Mucosa of descending colon (tissue), 3 donors: ENCODE measurements at regions not wholly inside any gene's neighbourhood (a gene's known extent, or its start where the extent isn't known, plus 50 kb on each side); places are given as distances from the start of the nearest gene placed in this dataset.
A peak's percentile ranks its signal among the peaks of the same experiment; 100 is the strongest.

Experiments used
- ATAC-seq: fragments of 200-7000 bp; cut with Tn5 transposase; one replicate; pipeline ENCODE4 v1.9.1; 2020; ENCODE audit warnings: mild to moderate bottlenecking, moderate library complexity
- DNase-seq, 3 donors: peaks; one replicate each; pipeline ENCODE4 v3.0.0-alpha.2; 2020
- H3K36me3 ChIP-seq: fragments of 200-600 bp; one replicate; pipeline ENCODE4 v1.8.0; 2021; ENCODE audit warnings: low read depth, mild to moderate bottlenecking
- H3K4me1 ChIP-seq: fragments of 200-600 bp; one replicate; pipeline ENCODE4 v1.8.0; 2021; ENCODE audit warnings: low read depth, mild to moderate bottlenecking
- H3K4me3 ChIP-seq: fragments of 200-600 bp; one replicate; pipeline ENCODE4 v1.8.0; 2021; ENCODE audit warnings: mild to moderate bottlenecking
- H3K9me3 ChIP-seq: fragments of 200-600 bp; one replicate; pipeline ENCODE4 v1.8.0; 2021; ENCODE audit warnings: mild to moderate bottlenecking
- CTCF ChIP-seq: fragments of 200-600 bp; IDR thresholded peaks from one replicate; pipeline ENCODE4 v1.8.0; 2022; ENCODE audit warnings: antibody characterized with exemption, mild to moderate bottlenecking
- intact Hi-C, 2 donors: fragments of 100-400 bp; cut with DNase I in 1 of 2; cut with micrococcal nuclease in 1 of 2; formaldehyde crosslinking; loops; one replicate each; pipeline versions ENCODE4 v1.11.0 to v1.11.1; 2022; cut with DNase I, micrococcal nuclease
- donor health status: DM: no; HTN: no; CAD: no; lungs with moderate emphysema.
- donor health status: DM: no; HTN: no; CAD: no.
- donor health status: DM: no; HTN: yes; CAD: no.

DNA sequence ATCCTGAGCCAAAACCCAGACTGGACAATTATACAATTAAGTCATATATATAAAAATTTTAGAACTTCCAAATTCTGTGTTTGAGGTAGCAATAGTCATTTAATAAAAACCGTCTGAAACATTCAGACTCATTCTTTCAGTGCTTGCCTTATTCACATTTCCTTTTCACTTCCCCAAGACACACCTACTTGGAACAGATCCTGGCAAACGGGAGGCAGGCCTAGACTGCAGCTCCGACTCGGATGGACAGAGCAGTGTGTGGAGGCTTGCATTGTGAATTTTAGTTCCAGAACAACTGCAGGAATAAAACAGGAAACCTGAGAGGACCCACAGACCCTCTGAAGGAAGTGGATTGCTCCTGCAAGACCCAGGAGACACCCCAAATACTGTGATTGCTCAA lies 341.4 kb downstream of the CNTN3 start:
- H3K4me3 ChIP-seq: no peak overlapping the region
- H3K4me1 ChIP-seq: no peaks in the 10 kb centered on the region
- H3K36me3 ChIP-seq: no peaks in the 10 kb centered on the region
- intact Hi-C loops: no loop called here
- no peak for TF ChIP-seq CTCF
- DNase-seq: peak in 2 of 3 donors; percentile 37 to 57
- H3K9me3 ChIP-seq: no peaks in the 10 kb centered on the region
- peak; percentile 90 for ATAC-seq

- no peaks in the 10 kb centered on the region for H3K36me3 ChIP-seq
- no peaks in the 10 kb centered on the region for H3K4me1 ChIP-seq
- H3K4me3 ChIP-seq: no peak overlapping the region
- H3K9me3 ChIP-seq: no peaks in the 10 kb centered on the region
- ATAC-seq (no peak), DNase-seq (no peak)
- no peak for TF ChIP-seq CTCF
- intact Hi-C loops: no loop called here
Observed at GRCh38 chr3:74271541-74271940, 342.9 kb downstream of the CNTN3 start.

DNA sequence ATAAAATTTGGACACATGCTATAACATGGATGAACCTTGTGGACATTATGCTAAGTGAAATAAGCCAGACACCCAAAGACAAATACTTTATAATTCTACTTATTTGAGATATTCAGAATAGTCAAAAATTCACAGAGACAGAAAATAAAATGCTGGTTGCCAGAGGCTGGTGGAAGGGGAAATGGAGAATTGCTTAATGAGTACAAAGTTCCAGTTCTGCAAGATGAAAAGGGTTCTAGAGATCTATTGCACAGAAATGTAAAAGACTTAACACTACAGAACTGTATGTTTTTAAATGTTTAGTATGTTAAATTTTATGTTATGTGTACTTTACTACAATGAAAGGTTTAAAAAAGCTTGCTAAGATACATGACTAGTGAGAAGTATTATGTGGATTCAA lies 344.8 kb downstream of the CNTN3 start:
- DNase-seq (no peak), ATAC-seq (no peak)
- no peak for TF ChIP-seq CTCF
- H3K4me1 ChIP-seq: no peaks in the 10 kb centered on the region
- H3K4me3 ChIP-seq: no peak overlapping the region
- no peaks in the 10 kb centered on the region for H3K36me3 ChIP-seq
- no peaks in the 10 kb centered on the region for H3K9me3 ChIP-seq
- intact Hi-C loops: no loop called here

DNA sequence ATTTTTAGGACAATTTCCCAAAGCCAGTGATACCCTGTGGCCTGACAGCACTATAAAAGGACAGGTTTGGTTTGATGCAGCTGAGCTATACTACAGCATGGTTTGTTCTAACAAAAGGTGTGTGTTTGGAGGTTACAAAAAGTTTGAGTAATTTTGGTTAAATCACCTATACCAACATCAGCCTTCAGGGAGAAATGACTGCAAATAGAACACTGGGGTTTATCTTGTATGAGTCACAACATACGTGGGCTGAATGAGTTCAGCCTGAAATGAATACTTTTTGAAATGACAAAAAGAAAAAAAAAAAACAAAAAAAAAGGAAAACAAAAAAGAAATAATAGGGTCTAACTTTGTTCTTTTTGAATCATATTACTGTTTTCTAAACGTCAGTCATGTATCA lies 345.7 kb downstream of the CNTN3 start:
- no peak for ATAC-seq
- Histone ChIP-seq H3K9me3 (no peaks in the 10 kb centered on the region), H3K4me3 (no peak overlapping the region), H3K4me1 (no peaks in the 10 kb centered on the region), H3K36me3 (no peaks in the 10 kb centered on the region)
- DNase-seq: no peak
- no peak for TF ChIP-seq CTCF
- intact Hi-C loops: no loop called here

DNA sequence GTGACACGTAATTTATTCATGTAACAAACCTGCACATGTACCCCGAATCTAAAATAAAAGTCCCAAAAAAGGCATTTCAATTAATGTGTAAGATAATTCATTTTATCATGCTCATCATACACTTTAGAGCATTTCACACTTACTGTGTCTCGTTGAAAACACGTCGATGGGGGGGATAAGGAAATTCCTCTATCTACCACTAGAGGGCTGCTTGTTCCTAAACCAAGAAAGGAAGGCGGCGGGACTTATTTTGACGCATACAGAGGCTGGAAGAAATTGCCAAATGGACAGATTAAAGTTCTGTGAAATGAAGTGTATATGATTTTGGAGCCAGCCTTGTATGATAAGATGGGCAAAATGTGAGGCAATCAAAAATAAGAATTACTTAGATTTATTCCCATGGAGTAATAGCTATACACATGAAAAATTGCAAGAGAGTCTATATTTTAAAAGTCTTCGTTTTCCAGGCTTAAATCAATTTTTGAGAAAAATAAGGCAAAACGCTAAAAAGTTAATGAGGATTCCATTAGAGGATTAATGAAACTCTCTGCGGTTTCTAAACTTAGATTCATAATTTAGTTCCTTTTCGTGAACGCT lies 346.8 kb downstream of the CNTN3 start:
- intact Hi-C loops: no loop called here
- TF ChIP-seq CTCF: peak; percentile 53
- DNase-seq (peak in 1 of 3 donors; percentile 69), ATAC-seq (peak; percentile 58)
- no peaks in the 10 kb centered on the region for H3K36me3 ChIP-seq
- no peak overlapping the region for H3K4me3 ChIP-seq
- H3K9me3 ChIP-seq: no peaks in the 10 kb centered on the region
- no peaks in the 10 kb centered on the region for H3K4me1 ChIP-seq

DNA sequence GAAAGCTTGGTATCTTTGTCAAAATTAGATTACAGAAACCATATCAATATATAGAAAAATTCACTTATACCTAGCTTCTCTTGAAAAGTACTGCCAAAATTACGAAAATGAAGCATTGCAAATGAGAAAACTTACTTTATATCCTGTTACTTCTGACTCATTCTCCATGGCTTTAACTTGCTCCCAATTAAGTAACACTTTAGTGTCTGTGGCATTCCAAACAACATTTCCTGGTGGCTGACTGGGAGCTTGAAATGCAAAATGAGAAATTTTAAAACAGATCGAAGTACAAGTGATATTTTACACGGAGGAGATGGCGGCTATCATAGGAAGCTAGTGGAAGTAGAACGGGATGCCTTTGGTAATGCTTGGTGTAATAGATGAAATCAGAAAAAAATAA lies 347.3 kb downstream of the CNTN3 start:
- ATAC-seq (no peak), DNase-seq (no peak)
- Histone ChIP-seq H3K36me3 (no peaks in the 10 kb centered on the region), H3K9me3 (no peaks in the 10 kb centered on the region), H3K4me3 (no peak overlapping the region), H3K4me1 (no peaks in the 10 kb centered on the region)
- intact Hi-C loops: no loop called here
- no peak for TF ChIP-seq CTCF
